IgD-negative memory B cell (primary cell): ENCODE measurements at regions not wholly inside any gene's neighbourhood (a gene's known extent, or its start where the extent isn't known, plus 50 kb on each side); places are given as distances from the start of the nearest gene placed in this dataset.
A peak's percentile ranks its signal among the peaks of the same experiment; 100 is the strongest.

ENCODE experiments used
- H3K27ac Mint-ChIP-seq, 3 donors: one replicate each; pipeline ENCODE4 v1.8.0; 2020 to 2022; ENCODE audit warnings: mild to moderate bottlenecking in 3 of 3, mixed read lengths in 3 of 3, moderate library complexity in 1 of 3
- H3K27me3 Mint-ChIP-seq: one replicate; pipeline ENCODE4 v1.8.0; 2021; ENCODE audit warnings: mixed read lengths
- H3K36me3 Mint-ChIP-seq: one replicate; pipeline ENCODE4 v1.8.0; 2020; ENCODE audit warnings: mild to moderate bottlenecking, mixed read lengths
- H3K4me1 Mint-ChIP-seq, 3 donors: one replicate each; pipeline ENCODE4 v1.8.0; 2020 to 2022; ENCODE audit warnings: mixed read lengths in 3 of 3, mild to moderate bottlenecking in 1 of 3
- H3K4me3 Mint-ChIP-seq, 4 donors: one replicate each; pipeline ENCODE4 v1.8.0; 2020 to 2022; ENCODE audit warnings: mild to moderate bottlenecking in 4 of 4, mixed read lengths in 4 of 4, moderate library complexity in 3 of 4
- H3K9me3 Mint-ChIP-seq, 3 donors: one replicate each; pipeline ENCODE4 v1.8.0; 2020 to 2021; ENCODE audit warnings: mixed read lengths in 3 of 3, mild to moderate bottlenecking in 1 of 3

DNA sequence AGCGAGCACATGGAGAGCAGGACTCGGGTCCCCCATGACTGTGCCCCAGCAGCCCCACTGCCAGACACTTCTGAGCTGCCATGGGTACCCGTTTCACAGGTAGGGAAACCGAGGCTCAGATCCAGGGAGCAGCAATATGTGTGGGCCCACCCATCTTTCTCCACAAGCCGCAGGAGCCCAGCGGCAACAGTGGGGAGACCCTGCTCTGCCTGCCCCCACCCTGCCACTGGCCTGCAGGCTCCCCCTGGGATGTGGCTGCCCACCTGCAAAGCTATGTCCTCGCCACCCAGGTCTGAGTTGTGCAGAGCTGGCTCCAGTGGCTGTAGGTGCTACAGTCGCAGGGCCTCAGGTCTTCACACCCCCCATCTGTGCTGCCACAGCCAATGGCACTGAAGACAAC, 50.6 kb upstream of the C1QTNF9B start:
- H3K36me3 Mint-ChIP-seq = no peaks in the 10 kb centered on the region
- no peak overlapping the region for H3K4me3 Mint-ChIP-seq
- H3K27me3 Mint-ChIP-seq = peaks cover 6% of the 10 kb centered on the region
- H3K9me3 Mint-ChIP-seq = no peaks in the 10 kb centered on the region
- H3K4me1 Mint-ChIP-seq = no peaks in the 10 kb centered on the region
- H3K27ac Mint-ChIP-seq = no peak overlapping the region

DNA sequence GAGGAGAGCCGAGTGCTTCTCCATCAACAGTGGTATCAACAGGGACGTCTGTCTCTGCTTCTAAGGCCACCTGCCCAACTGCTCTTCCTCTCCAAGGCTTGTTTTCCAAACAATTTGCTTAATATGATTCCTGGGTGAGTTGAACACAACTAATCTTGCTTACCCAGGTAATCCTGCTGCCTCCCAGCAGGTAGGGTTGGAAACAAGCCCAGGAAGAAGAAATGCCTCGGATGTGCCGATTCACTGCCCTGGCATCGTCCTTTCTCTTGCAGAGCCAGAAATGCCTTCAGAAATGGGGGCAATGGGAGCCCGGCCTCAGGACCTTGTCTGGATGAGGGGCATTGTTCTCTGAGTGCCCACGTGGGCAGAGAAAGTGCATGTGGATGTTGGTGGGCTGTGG, 51.9 kb upstream of the C1QTNF9B start:
- no peaks in the 10 kb centered on the region for H3K9me3 Mint-ChIP-seq
- H3K27ac Mint-ChIP-seq = no peak overlapping the region
- no peaks in the 10 kb centered on the region for H3K36me3 Mint-ChIP-seq
- peaks cover 11% of the 10 kb centered on the region for H3K27me3 Mint-ChIP-seq
- H3K4me3 Mint-ChIP-seq = no peak overlapping the region
- no peaks in the 10 kb centered on the region for H3K4me1 Mint-ChIP-seq

DNA sequence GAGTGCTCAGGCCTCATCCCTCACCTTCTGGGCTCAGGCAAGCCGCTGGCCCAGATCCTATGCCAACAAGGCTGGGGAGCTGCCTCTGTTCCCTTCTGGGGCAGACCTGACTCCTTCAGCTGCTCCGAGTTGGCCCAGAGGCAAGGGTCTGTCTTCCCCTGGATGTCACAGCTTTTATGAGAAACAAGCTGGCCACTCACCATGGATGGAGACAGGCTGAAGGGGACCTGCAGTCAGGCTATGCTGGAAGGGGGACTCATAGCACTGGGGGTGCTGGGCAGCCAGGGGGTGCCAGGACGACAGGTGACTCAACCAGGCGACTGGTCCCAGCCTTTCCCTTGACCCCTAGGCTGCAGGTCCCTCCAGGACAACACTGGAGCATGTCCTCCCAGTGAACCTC, 52.4 kb upstream of the C1QTNF9B start:
- peaks cover 17% of the 10 kb centered on the region for H3K27me3 Mint-ChIP-seq
- no peaks in the 10 kb centered on the region for H3K4me1 Mint-ChIP-seq
- H3K9me3 Mint-ChIP-seq = no peaks in the 10 kb centered on the region

DNA sequence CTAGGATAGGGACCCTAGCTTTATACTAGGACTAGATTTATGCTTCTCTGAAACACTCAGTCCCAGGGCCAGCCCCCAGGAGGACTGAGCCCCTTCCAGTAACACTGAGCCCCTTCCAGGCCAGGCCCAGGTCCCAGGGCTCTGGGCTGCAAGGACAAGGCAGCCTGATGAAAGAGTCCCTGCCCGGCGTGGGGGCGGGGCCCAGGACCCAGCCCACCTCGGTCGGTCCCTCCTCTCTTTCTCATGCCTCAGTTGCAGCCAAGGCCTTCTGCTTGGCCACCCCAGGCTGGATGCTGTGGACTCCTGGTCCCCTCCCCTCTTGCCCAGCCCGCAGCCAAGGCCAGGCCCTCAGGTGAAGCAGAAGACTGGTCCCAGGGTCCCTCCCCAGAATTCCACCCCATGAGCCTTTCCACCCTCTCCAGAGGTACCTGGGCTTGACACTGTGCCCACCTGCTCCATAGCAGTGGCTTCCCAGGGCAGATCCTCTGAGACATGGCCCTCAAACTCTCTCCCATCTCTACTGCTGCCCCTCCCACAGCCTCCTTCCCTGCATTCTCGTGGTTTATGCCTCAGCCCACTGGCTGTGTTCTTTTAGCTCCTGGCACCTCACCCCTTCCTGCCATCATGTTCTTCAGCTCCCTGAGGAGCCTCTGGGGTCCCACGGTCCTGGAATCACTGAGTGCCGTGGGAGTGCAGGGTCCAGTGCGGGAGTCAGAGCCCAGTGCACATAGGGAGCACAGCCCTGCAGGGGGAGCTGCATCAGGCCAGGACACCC, 53.6 kb upstream of the C1QTNF9B start:
- no peaks in the 10 kb centered on the region for H3K4me1 Mint-ChIP-seq
- H3K4me3 Mint-ChIP-seq = no peak overlapping the region
- H3K36me3 Mint-ChIP-seq = no peaks in the 10 kb centered on the region
- H3K9me3 Mint-ChIP-seq = no peaks in the 10 kb centered on the region
- no peak overlapping the region for H3K27ac Mint-ChIP-seq
- H3K27me3 Mint-ChIP-seq = peaks cover 18% of the 10 kb centered on the region

More for the DNA sequence above, 52.4 kb upstream of the C1QTNF9B start:
- no peak overlapping the region for H3K4me3 Mint-ChIP-seq
- H3K36me3 Mint-ChIP-seq = no peaks in the 10 kb centered on the region
- no peak overlapping the region for H3K27ac Mint-ChIP-seq

DNA sequence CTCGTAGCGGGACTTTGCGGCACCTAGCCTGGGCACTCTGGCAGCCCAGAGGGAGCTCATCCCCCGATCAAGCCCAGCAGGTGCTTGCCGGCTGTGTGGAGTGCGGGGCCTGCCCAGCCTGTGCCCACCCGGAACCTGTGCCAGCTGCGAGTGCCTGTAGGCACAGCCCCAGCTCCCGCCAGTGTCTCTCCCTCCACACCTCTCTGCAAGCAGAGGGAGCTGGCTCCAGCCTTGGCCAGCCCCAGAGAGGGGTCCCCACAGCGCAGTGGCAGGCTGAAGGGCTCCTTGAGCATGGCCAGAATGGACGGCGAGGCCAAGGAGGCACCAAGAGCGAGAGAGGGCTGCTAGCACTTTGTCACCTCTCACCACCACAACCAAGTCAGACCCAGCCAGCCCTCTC, 55.5 kb upstream of the C1QTNF9B start:
- H3K4me3 Mint-ChIP-seq = no peak overlapping the region
- H3K4me1 Mint-ChIP-seq = no peaks in the 10 kb centered on the region
- H3K9me3 Mint-ChIP-seq = no peaks in the 10 kb centered on the region
- peaks cover 15% of the 10 kb centered on the region for H3K27me3 Mint-ChIP-seq
- H3K27ac Mint-ChIP-seq = no peak overlapping the region
- no peaks in the 10 kb centered on the region for H3K36me3 Mint-ChIP-seq

DNA sequence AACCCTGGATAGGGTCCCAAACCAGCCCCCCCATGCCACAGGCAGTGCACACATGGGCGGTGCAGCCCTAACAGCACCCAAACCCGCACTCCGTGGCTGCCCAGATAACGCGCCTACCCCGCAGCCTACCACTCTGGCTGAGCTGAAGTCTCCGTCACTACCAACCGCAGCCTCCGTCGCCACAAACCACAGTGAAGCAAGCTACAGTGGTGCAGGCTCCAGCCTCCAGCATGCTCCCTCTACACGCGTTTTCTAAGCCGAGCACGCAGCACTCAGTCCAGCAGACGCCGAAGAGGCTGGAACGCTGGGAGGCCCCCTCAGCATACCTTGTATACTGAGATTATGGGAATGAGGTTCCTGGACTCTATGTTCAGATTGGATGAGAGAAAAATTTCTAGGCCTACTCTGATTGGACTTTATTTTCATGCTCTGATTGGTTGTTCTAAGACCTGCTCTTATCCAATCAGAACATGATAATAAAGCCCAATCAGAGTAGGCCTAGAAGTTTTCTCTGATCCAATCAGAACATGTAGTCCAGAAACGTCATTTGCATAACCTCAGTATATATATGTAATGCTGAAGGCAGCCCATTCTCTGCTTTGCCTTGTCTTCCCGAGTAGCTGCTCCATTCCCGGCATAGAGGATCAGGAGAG, 56.7 kb upstream of the C1QTNF9B start:
- Mint-ChIP-seq H3K27me3 (peaks cover 15% of the 10 kb centered on the region), H3K4me3 (no peak overlapping the region), H3K9me3 (no peaks in the 10 kb centered on the region), H3K4me1 (no peaks in the 10 kb centered on the region), H3K27ac (peak overlapping the region in 1 of 3 donors; percentile 73), H3K36me3 (no peaks in the 10 kb centered on the region)

DNA sequence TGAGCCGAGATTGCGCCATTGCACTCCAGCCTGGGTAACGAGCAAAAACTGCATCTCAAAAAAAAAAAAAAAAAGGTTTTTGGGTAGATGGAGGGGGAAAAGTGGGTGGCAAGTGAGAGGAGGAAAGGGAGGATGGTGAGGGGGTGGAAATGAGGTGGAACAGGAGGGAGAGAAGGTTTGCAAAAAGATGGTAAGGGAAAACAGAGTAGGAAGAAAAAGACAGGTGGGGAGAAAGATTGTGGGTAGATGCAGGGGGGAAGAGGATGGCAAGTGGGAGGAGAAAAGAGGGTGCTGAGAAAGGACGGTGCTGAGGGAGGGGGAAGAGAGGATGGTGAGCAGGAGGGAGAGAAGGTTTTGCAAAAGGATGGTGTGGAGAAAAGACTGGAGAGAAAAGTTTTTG, 57.8 kb upstream of the C1QTNF9B start:
- peaks cover under 1% of the 10 kb centered on the region for H3K36me3 Mint-ChIP-seq
- no peak overlapping the region for H3K27ac Mint-ChIP-seq
- no peaks in the 10 kb centered on the region for H3K4me1 Mint-ChIP-seq
- H3K9me3 Mint-ChIP-seq = no peaks in the 10 kb centered on the region
- H3K4me3 Mint-ChIP-seq = no peak overlapping the region
- H3K27me3 Mint-ChIP-seq = peaks cover 15% of the 10 kb centered on the region

DNA sequence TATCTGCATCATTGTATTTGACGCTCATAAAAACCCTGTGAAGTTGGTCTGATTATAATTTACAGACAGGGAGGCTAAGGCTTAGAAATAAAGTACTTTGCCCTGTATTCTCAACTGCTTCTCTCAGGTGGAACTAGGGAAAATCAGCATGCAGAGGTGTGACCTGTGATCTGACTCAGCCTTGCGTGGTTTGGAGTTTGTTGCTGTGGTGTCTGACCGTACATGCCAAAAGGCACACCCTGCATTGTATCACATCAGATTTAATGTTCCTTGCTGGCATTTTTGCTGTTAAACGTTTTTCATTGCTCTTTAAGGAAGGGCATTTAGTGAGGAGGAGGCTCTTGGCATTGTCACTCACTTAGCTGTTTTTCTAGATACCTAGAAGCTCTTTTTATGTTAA, 58.8 kb upstream of the C1QTNF9B start:
- Mint-ChIP-seq H3K9me3 (no peaks in the 10 kb centered on the region), H3K4me1 (no peaks in the 10 kb centered on the region), H3K4me3 (no peak overlapping the region), H3K36me3 (peaks cover 1% of the 10 kb centered on the region), H3K27ac (no peak overlapping the region), H3K27me3 (peaks cover 12% of the 10 kb centered on the region)

DNA sequence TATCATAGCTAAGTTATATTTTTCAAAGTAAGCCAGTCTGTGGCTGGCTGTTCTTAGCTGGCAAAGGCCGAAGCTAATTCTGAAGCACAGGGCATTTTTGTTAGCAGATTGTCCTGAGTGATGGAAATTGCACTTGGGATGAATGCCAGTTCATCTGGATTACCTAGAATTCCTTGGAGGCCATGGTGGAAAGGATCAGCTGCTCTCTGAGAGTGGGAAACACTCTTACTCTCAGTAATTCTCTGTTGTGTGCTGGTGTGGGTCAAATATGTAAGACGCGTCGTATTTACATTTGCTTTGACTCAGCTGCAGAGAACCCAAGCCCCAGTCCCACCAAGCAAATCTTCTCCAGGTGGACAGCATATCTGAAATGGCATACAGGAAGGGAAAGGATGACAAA, 60.7 kb upstream of the C1QTNF9B start:
- H3K4me1 Mint-ChIP-seq = no peaks in the 10 kb centered on the region
- peaks cover 11% of the 10 kb centered on the region for H3K27me3 Mint-ChIP-seq
- H3K36me3 Mint-ChIP-seq = peaks cover 1% of the 10 kb centered on the region
- H3K4me3 Mint-ChIP-seq = no peak overlapping the region
- no peak overlapping the region for H3K27ac Mint-ChIP-seq
- no peaks in the 10 kb centered on the region for H3K9me3 Mint-ChIP-seq

DNA sequence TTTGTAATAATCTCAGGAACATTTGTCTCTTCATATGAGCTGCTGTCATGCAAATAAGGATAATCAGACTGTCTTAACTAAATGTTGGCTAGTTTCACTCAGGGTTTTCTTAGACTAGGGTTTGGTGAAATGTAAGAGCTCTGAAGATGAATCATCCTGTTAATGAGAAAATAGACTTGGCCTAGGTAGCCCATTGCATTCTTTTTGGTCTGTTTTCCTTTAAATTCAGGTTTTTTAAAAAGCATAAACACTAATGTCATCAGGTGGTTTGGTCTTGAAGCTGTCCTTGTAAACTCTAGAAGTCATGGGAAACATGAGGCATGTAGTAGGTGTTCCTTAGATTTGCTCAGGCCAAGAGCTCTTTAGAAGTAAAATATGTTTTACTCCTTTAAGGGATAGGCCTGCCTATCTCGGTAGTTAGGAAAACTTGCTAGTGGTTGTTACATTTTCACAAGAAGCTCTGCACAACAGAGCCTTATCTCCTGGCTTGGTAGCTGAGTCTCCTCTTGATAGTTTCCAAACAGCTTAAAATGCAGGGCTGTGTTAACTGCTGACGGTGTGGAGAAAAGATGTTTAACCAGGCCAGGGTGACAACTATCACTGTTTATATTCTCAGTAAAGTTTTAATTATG, 62.0 kb upstream of the C1QTNF9B start:
- H3K4me1 Mint-ChIP-seq = peaks cover 0 to 2% (median 0%) of the 10 kb centered on the region in 3 donors
- H3K36me3 Mint-ChIP-seq = peaks cover 1% of the 10 kb centered on the region
- no peak overlapping the region for H3K27ac Mint-ChIP-seq
- no peaks in the 10 kb centered on the region for H3K9me3 Mint-ChIP-seq
- no peak overlapping the region for H3K4me3 Mint-ChIP-seq
- peaks cover 5% of the 10 kb centered on the region for H3K27me3 Mint-ChIP-seq

DNA sequence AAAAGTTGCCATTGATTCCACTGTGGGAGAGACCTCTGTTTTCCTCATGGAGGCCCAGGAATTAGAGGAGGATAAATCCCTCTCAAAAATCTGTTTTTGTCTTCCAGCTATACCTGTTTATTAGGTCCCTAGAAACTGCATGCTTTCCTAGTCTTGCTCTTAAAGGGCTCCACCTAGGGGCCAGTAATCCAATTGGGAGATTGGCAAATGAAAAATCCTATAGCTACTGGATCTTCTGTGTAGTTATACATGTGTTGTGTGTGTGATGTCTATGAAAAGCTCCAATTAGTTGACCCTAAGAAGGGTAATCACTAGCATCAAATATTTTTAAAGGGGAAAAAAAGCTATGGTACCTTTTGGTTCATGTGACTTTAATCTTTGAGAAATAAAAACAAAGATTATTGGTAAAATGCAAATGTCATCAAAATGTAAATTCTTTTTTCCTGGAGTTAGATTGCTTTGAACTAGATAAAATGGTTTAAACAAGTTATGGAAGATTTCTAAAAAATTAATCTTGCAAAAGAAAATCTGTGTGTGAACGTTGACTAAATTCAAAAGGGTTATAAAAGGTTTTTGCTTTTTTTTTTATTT, 63.4 kb upstream of the C1QTNF9B start:
- Mint-ChIP-seq H3K36me3 (peaks cover 1% of the 10 kb centered on the region), H3K4me1 (peaks cover 0 to 2% (median 0%) of the 10 kb centered on the region in 3 donors), H3K9me3 (no peaks in the 10 kb centered on the region), H3K4me3 (no peak overlapping the region), H3K27me3 (no peaks in the 10 kb centered on the region), H3K27ac (no peak overlapping the region)

DNA sequence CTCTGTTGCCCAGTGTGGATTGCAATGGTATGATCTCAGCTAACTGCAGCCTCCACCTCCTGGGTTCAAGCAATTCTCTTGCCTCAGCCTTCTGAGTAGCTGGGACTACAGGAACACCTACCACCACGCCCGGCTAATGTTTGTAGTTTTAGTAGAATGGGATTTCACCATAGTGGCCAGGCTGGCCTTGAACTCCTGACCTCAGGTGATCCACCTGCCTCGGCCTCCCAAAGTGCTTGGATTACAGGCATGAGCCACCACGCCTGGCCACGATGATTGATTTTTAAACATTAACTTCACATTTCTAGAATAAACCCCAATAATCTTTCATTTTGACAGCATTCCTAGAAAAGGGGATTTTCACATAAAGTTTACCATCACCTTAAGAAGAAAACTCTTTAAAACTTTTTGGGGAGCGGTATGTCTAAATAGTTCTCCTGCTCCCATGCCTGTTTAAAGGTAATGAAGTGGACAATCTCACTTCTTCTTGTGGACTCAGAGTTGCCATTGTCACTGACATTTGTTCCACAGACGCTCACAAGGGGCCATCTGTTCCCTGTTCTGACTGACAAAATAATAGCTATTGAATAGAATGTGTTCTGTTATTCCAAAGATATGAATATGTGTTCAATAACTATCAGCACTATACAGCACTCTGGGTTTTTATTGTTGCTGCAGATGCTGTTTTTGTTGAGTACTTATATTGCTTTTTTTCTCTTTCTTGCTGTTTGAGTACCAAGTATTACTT, 66.1 kb upstream of the C1QTNF9B start:
- Mint-ChIP-seq H3K4me3 (no peak overlapping the region), H3K27me3 (no peaks in the 10 kb centered on the region), H3K9me3 (no peaks in the 10 kb centered on the region), H3K4me1 (peaks cover 5 to 13% (median 5%) of the 10 kb centered on the region in 3 donors), H3K36me3 (peaks cover 1% of the 10 kb centered on the region), H3K27ac (no peak overlapping the region)

DNA sequence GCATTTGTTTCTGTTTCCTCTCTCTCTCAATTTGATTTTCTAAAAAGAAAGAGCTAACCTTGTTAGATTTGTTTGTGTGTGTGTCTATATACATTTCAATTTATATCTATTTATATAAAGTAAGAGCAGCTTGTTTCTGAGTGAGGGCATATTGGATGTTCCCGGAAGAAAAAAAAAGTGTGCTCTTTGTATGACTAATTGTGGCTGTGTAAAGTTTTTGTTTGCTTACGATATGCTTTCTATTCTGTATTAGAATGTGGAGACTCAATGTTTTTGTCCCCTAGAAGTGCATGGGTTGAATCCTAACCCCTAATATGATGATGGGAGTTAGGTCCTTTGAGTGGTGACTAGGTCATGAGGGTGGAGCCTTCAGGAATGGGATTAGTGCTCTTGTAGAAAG, 66.6 kb upstream of the C1QTNF9B start:
- Mint-ChIP-seq H3K36me3 (peaks cover 1% of the 10 kb centered on the region), H3K4me1 (peaks cover 5 to 13% (median 5%) of the 10 kb centered on the region in 3 donors), H3K27me3 (no peaks in the 10 kb centered on the region), H3K4me3 (no peak overlapping the region), H3K27ac (no peak overlapping the region), H3K9me3 (no peaks in the 10 kb centered on the region)

DNA sequence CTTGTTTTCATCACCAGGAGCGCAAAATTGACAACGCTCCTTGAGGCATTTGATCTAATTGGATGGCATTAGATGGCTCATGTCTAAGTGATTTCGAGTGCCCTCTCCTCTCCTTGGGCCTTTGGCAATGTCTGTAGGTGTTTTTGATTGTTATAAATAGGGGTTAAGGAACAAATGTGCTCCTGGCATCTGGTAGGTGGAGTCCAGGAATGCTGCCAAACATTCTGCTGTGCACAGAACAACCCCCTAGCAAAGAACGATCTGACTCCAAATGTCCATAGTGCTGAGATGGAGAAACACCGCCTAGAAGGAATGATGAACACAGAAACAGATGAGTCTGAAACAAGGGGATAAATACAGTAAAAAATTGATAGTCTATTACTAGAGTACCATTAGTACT, 68.0 kb upstream of the C1QTNF9B start:
- Mint-ChIP-seq H3K4me1 (peaks cover 5 to 13% (median 5%) of the 10 kb centered on the region in 3 donors), H3K27me3 (no peaks in the 10 kb centered on the region), H3K27ac (no peak overlapping the region), H3K36me3 (peaks cover 1% of the 10 kb centered on the region), H3K4me3 (no peak overlapping the region), H3K9me3 (no peaks in the 10 kb centered on the region)

DNA sequence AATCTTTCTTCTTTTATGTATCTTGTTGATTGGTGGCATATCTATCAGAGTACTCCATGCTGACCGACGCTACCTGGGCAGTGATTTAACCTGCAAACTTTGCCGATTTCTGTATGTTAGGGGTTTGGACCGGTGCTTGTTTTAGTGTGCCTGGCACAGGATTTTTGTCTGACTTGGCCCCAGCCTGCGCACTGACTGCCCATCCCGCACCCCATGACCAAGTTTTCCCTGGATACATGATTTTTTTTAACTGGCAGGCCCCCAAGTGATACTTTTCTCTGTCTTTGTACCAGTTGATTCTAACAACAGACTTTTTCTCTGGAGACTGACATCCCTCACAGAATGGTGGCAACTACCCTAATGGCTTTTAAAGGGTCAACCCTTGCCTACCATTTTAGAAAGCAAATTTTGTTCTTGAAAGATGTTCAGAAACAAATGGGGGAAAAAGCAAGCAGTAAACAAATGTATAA, 69.0 kb upstream of the C1QTNF9B start:
- Mint-ChIP-seq H3K9me3 (no peaks in the 10 kb centered on the region), H3K27ac (peak overlapping the region in 1 of 3 donors; percentile 37), H3K36me3 (peaks cover 1% of the 10 kb centered on the region)

More for the DNA sequence above, 69.0 kb upstream of the C1QTNF9B start:
- Mint-ChIP-seq H3K4me3 (peak overlapping the region in 2 of 4 donors; percentile 66 to 81), H3K4me1 (peaks cover 5 to 13% (median 5%) of the 10 kb centered on the region in 3 donors), H3K27me3 (no peaks in the 10 kb centered on the region)
